ENCODE measurements at regions not wholly inside any gene's neighbourhood (a gene's known extent, or its start where the extent isn't known, plus 50 kb on each side); places are given as distances from the start of the nearest gene placed in this dataset.

GRCh38 chr4:149218672-149219071, 597.0 kb downstream of the IQCM start:
- no peaks in the 10 kb centered on the region for H3K9me3 ChIP-seq (replicated peaks; ENCODE audit: control insufficient read depth, insufficient read depth, low read length)
- POLR2A ChIA-PET: no interaction called here
- no peak overlapping the region for H3K4me2 ChIP-seq (ENCODE audit: control insufficient read depth, insufficient read depth)
- H3K4me1 ChIP-seq (ENCODE audit: control insufficient read depth, insufficient read depth, low read length): no peaks in the 10 kb centered on the region
- H3K27ac ChIP-seq (ENCODE audit: control insufficient read depth, insufficient read depth): no peak overlapping the region
- H4K20me1 ChIP-seq (ENCODE audit: control insufficient read depth, insufficient read depth): no peaks in the 10 kb centered on the region
- RAD21 ChIA-PET (ENCODE audit: unreplicated experiment): no interaction called here
- no TSS peak for BruUV-seq (replicated peaks)
- WGBS (ENCODE audit: insufficient coverage, insufficient replicate concordance, low lambda C conversion rate, missing lambda C conversion rate): 51% methylated on average over 4 of the region's 4 CpGs
- no peak overlapping the region for H2AFZ ChIP-seq (ENCODE audit: control insufficient read depth, low read depth, low read length)
- DNase-seq (ENCODE audit: low read depth, low spot score): no peak
- no peak for TF ChIP-seq SMARCA5 (IDR thresholded peaks at IDR 0.05)
- no peak for TF ChIP-seq NR2C2 (IDR thresholded peaks at IDR 0.05; ENCODE audit: borderline replicate concordance, control insufficient read depth, insufficient read length, low read depth)
- no peak for TF ChIP-seq CBX5 (IDR thresholded peaks at IDR 0.05; ENCODE audit: low read depth)
- SMC1A ChIA-PET (ENCODE audit: uncharacterized antibody, unreplicated experiment): interaction anchor here (1.7 kb wide), 1 partner anchor 11 kb away, joined by 3 read pairs; no protein-coding TSS in a partner anchor
- in situ Hi-C loops (cut with MboI): no loop called here
- H3K9ac ChIP-seq (ENCODE audit: control insufficient read depth, insufficient read depth, low read length): no peak overlapping the region
- intact Hi-C loops (cut with micrococcal nuclease; ENCODE audit: unreplicated experiment): no loop called here
- FAIRE-seq: no peak
- no peaks in the 10 kb centered on the region for H3K36me3 ChIP-seq (ENCODE audit: control insufficient read depth in 2 of 2, insufficient read depth in 2 of 2, low read length in 1 of 2)
- no peak overlapping the region for H3K4me3 ChIP-seq
- no peak for ATAC-seq
- CTCF ChIA-PET: no interaction called here
- no peaks in the 10 kb centered on the region for H3K79me2 ChIP-seq (ENCODE audit: control insufficient read depth, insufficient read depth, low read length)
- no peaks in the 10 kb centered on the region for H3K27me3 ChIP-seq (replicated peaks in 1 of 2; ENCODE audit: control insufficient read depth in 2 of 2, insufficient read depth in 2 of 2, low read length in 1 of 2)

DNA sequence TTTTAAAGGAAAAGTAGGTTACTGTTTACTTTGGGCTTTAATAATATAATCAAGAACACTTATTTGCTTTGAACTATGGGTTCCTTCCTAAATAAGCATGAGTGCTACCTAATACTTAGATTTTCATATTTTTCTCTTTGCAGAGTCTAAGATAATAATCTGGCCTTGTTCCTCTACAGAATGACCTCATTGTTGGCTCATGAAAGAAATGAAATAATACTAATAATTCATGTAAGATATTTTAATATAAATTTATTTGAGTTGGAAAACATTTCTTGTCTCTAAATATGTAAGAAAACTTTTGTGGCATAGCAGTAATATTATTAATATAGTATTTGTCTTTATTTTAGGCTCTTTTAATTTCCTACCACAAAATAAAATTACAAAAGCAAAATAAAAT, 601.3 kb downstream of the IQCM start:
- in situ Hi-C loops (cut with MboI) (no loop called here), intact Hi-C loops (cut with micrococcal nuclease; ENCODE audit: unreplicated experiment) (no loop called here)
- Histone ChIP-seq H3K27me3 (replicated peaks in 1 of 2; ENCODE audit: control insufficient read depth in 2 of 2, insufficient read depth in 2 of 2, low read length in 1 of 2) (no peaks in the 10 kb centered on the region), H3K36me3 (ENCODE audit: control insufficient read depth in 2 of 2, insufficient read depth in 2 of 2, low read length in 1 of 2) (no peaks in the 10 kb centered on the region), H3K27ac (ENCODE audit: control insufficient read depth, insufficient read depth) (no peak overlapping the region), H3K4me2 (ENCODE audit: control insufficient read depth, insufficient read depth) (no peak overlapping the region), H3K79me2 (ENCODE audit: control insufficient read depth, insufficient read depth, low read length) (no peaks in the 10 kb centered on the region), H2AFZ (ENCODE audit: control insufficient read depth, low read depth, low read length) (no peak overlapping the region), H3K9ac (ENCODE audit: control insufficient read depth, insufficient read depth, low read length) (no peak overlapping the region), H3K4me1 (ENCODE audit: control insufficient read depth, insufficient read depth, low read length) (no peaks in the 10 kb centered on the region), H4K20me1 (ENCODE audit: control insufficient read depth, insufficient read depth) (no peaks in the 10 kb centered on the region), H3K9me3 (replicated peaks; ENCODE audit: control insufficient read depth, insufficient read depth, low read length) (no peaks in the 10 kb centered on the region), H3K4me3 (no peak overlapping the region)
- ChIA-PET SMC1A (ENCODE audit: uncharacterized antibody, unreplicated experiment) (no interaction called here), POLR2A (no interaction called here), RAD21 (ENCODE audit: unreplicated experiment) (no interaction called here), CTCF (no interaction called here)
- no TSS peak for BruUV-seq (replicated peaks)
- DNase-seq (ENCODE audit: low read depth, low spot score): no peak
- ATAC-seq: no peak
- no peak for FAIRE-seq
- TF ChIP-seq ASH2L (IDR thresholded peaks at IDR 0.05; ENCODE audit: borderline replicate concordance, low read depth) (no peak), ZNF622 (IDR thresholded peaks at IDR 0.05) (no peak), SMAD5 (IDR thresholded peaks at IDR 0.05; ENCODE audit: low read depth) (no peak), KLF5 (IDR thresholded peaks at IDR 0.05; ENCODE audit: partially characterized antibody) (no peak), TCF3 (IDR thresholded peaks at IDR 0.05; ENCODE audit: borderline replicate concordance, insufficient read depth, low read depth, low read length) (no peak), ZNF207 (IDR thresholded peaks at IDR 0.05; ENCODE audit: borderline replicate concordance) (no peak)
- TF ChIP-seq, protein P1, sequence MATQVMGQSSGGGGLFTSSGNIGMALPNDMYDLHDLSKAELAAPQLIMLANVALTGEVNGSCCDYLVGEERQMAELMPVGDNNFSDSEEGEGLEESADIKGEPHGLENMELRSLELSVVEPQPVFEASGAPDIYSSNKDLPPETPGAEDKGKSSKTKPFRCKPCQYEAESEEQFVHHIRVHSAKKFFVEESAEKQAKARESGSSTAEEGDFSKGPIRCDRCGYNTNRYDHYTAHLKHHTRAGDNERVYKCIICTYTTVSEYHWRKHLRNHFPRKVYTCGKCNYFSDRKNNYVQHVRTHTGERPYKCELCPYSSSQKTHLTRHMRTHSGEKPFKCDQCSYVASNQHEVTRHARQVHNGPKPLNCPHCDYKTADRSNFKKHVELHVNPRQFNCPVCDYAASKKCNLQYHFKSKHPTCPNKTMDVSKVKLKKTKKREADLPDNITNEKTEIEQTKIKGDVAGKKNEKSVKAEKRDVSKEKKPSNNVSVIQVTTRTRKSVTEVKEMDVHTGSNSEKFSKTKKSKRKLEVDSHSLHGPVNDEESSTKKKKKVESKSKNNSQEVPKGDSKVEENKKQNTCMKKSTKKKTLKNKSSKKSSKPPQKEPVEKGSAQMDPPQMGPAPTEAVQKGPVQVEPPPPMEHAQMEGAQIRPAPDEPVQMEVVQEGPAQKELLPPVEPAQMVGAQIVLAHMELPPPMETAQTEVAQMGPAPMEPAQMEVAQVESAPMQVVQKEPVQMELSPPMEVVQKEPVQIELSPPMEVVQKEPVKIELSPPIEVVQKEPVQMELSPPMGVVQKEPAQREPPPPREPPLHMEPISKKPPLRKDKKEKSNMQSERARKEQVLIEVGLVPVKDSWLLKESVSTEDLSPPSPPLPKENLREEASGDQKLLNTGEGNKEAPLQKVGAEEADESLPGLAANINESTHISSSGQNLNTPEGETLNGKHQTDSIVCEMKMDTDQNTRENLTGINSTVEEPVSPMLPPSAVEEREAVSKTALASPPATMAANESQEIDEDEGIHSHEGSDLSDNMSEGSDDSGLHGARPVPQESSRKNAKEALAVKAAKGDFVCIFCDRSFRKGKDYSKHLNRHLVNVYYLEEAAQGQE (IDR thresholded peaks at IDR 0.05; ENCODE audit: low read depth, low read length): no peak
- TF ChIP-seq, protein P2, sequence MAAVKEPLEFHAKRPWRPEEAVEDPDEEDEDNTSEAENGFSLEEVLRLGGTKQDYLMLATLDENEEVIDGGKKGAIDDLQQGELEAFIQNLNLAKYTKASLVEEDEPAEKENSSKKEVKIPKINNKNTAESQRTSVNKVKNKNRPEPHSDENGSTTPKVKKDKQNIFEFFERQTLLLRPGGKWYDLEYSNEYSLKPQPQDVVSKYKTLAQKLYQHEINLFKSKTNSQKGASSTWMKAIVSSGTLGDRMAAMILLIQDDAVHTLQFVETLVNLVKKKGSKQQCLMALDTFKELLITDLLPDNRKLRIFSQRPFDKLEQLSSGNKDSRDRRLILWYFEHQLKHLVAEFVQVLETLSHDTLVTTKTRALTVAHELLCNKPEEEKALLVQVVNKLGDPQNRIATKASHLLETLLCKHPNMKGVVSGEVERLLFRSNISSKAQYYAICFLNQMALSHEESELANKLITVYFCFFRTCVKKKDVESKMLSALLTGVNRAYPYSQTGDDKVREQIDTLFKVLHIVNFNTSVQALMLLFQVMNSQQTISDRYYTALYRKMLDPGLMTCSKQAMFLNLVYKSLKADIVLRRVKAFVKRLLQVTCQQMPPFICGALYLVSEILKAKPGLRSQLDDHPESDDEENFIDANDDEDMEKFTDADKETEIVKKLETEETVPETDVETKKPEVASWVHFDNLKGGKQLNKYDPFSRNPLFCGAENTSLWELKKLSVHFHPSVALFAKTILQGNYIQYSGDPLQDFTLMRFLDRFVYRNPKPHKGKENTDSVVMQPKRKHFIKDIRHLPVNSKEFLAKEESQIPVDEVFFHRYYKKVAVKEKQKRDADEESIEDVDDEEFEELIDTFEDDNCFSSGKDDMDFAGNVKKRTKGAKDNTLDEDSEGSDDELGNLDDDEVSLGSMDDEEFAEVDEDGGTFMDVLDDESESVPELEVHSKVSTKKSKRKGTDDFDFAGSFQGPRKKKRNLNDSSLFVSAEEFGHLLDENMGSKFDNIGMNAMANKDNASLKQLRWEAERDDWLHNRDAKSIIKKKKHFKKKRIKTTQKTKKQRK (IDR thresholded peaks at IDR 0.05; ENCODE audit: low read depth, low read length): no peak
- TF ChIP-seq, protein P3, sequence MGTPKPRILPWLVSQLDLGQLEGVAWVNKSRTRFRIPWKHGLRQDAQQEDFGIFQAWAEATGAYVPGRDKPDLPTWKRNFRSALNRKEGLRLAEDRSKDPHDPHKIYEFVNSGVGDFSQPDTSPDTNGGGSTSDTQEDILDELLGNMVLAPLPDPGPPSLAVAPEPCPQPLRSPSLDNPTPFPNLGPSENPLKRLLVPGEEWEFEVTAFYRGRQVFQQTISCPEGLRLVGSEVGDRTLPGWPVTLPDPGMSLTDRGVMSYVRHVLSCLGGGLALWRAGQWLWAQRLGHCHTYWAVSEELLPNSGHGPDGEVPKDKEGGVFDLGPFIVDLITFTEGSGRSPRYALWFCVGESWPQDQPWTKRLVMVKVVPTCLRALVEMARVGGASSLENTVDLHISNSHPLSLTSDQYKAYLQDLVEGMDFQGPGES (IDR thresholded peaks at IDR 0.05): no peak

All from GM12878 (cell line).